NB4 (cell line): ENCODE measurements at regions not wholly inside any gene's neighbourhood (a gene's known extent, or its start where the extent isn't known, plus 50 kb on each side); places are given as distances from the start of the nearest gene placed in this dataset.

Experiments used
- DNase-seq: peaks from one replicate; pipeline ENCODE4 v3.0.0; 2010; ENCODE audit warnings: low read depth
- H3K4me3 ChIP-seq: one replicate; pipeline ENCODE4 v1.5.1; 2011; ENCODE audit warnings: mild to moderate bottlenecking, low read depth, low read length, moderate library complexity
- MYC ChIP-seq: IDR thresholded peaks from 2 replicates; pipeline ENCODE4 v1.6.1; 2011; ENCODE audit warnings: low read depth, low read length
- POLR2A ChIP-seq: IDR thresholded peaks from 2 replicates; pipeline ENCODE4 v1.6.1; 2011; ENCODE audit warnings: mild to moderate bottlenecking; ENCODE audit not compliant: insufficient read length; ENCODE audit errors: extremely low read depth
- TF ChIP-seq, protein P1 (sequence below): IDR thresholded peaks from 2 replicates; pipeline ENCODE4 v1.6.1; 2011; ENCODE audit warnings: low read depth, low read length
- TF ChIP-seq, protein P2 (sequence below): IDR thresholded peaks from one replicate; pipeline ENCODE4 v1.5.1; 2012; ENCODE audit warnings: low read depth, low read length

DNA sequence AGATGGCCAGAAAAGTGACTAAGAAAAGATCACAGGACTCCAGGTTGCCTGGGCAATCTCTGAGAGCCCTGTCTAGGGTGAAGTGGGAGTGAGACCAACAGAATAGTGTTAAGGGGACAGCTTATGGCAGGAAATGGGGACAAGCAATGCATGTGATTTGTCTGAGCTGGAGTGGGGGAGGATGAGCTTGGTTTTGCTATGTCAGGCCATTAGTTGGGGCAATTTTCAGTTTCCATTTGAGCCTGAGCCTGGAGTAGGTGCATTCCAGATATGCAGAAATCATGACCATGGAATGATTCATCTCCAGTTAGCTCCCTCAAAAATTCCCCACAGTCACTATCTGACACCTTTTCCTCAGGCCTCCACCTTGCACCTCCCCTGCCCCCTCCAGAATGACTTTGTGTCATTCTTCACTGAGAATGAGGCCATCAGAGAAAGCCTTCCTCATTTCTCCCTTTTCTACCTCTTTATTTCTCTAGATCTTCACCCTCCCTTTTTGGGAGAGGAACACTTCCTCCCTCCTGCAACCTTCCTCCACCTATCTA lies 150.9 kb upstream of the PLEKHG7 start:
- H3K4me3 ChIP-seq: no peak overlapping the region

DNA sequence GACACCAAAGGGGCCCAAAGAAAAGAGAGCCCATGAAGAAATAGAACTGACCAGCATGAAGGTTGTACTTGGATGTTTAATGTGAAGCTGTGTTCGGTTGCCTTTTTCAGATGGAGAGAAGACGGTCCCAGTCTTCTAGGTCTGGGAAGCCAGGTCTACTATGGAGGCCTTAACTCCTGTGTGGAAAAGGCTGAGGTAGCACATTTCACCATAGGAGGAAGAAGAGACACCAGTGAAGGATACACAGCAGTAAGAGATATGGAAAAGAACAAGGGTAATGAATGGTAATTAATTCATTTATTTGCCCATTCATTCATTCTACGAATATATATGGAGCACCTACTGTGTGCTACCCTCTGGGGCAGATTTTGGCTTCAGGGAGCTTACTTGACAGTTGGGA lies 151.6 kb upstream of the PLEKHG7 start:
- TF ChIP-seq, protein P1, sequence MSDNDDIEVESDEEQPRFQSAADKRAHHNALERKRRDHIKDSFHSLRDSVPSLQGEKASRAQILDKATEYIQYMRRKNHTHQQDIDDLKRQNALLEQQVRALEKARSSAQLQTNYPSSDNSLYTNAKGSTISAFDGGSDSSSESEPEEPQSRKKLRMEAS: no peak
- TF ChIP-seq, protein P2, sequence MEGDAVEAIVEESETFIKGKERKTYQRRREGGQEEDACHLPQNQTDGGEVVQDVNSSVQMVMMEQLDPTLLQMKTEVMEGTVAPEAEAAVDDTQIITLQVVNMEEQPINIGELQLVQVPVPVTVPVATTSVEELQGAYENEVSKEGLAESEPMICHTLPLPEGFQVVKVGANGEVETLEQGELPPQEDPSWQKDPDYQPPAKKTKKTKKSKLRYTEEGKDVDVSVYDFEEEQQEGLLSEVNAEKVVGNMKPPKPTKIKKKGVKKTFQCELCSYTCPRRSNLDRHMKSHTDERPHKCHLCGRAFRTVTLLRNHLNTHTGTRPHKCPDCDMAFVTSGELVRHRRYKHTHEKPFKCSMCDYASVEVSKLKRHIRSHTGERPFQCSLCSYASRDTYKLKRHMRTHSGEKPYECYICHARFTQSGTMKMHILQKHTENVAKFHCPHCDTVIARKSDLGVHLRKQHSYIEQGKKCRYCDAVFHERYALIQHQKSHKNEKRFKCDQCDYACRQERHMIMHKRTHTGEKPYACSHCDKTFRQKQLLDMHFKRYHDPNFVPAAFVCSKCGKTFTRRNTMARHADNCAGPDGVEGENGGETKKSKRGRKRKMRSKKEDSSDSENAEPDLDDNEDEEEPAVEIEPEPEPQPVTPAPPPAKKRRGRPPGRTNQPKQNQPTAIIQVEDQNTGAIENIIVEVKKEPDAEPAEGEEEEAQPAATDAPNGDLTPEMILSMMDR: no peak
- TF ChIP-seq POLR2A (no peak), MYC (no peak)
- no peak for DNase-seq
- H3K4me3 ChIP-seq: no peak overlapping the region

More for the DNA sequence above, 150.9 kb upstream of the PLEKHG7 start:
- peak; percentile 46 for DNase-seq
- TF ChIP-seq POLR2A (no peak), MYC (no peak)
- TF ChIP-seq, protein P2: no peak
- TF ChIP-seq, protein P1: no peak

DNA sequence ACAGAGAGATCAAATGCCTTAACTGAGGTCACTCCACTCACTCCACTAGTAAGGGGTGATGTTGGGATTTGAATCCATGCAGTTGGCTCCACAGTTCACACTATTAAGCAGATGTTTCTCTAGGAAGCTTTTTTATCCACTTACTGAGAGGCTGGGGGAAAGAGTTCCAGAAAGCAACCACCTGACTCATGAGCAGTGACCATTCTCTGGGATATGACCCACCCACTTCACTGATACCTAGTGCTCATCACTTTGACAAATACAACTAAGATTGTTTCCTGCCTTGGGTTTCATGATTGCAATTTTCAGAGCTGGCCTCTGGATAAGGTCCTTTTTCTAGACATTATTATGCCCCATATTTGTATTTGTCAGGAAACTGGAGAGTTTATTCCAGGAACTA lies 152.1 kb upstream of the PLEKHG7 start:
- no peak for DNase-seq
- H3K4me3 ChIP-seq: no peak overlapping the region
- no peak for TF ChIP-seq POLR2A
- TF ChIP-seq, protein P2: no peak
- TF ChIP-seq MYC: no peak
- TF ChIP-seq, protein P1: no peak

DNA sequence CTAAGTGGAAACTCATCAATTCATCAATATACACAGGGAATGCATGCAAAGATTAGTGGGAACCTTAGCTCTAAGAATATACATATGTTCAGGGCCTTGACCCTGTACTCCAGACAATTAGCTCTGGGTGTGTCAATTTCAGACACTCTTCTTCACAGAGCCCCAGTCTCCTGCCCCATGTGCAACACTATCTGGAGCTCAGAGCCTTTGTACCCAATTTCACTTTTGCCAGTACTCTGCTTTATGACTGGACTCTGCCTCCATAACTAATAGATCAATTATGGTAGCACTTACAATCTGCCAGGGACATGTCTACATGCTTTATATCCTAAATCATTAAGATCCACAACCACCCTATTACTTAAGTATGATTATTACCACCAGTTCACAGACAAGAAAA lies 152.5 kb upstream of the PLEKHG7 start:
- TF ChIP-seq, protein P1: no peak
- TF ChIP-seq POLR2A: no peak
- TF ChIP-seq, protein P2: no peak
- no peak for TF ChIP-seq MYC
- H3K4me3 ChIP-seq: no peak overlapping the region
- DNase-seq: no peak

DNA sequence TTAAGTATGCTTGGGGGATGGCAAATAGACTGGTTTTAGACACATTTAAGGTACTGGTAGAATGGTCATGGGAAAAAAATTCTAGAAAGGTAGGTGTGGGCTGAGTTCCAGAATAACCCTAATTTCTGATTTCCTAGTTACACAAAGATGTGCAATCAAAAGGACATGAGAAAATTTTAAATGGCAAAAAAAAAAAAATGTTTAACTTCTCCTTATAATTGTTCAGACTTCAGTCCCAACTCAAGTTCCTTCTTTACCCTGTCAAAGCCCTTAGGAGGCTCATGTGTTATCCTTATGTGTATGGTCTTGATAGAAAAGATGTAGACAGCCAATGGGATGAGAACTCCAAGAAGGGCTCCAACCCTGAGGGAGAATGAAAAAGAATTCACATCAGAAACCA lies 153.3 kb upstream of the PLEKHG7 start:
- DNase-seq: no peak
- H3K4me3 ChIP-seq: no peak overlapping the region
- no peak for TF ChIP-seq POLR2A

DNA sequence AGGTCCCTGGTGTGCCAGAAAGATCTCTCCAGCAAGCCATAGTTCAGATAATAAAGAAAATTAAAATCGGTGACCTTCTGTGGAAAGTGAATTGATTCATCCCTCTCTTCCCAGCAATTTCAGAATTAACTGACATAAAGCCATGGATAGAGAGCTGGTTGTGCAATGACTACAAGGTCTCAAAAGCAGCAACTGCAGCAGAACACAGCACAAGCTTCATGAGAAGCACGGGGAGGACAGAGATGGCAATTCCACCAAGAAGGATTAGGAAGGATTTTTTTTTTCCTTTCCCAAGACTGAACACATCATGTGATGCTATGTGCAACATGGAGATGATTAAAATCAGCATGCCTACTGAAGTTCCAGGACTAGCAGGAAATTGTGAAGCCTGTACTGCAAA lies 154.9 kb upstream of the PLEKHG7 start:
- TF ChIP-seq, protein P1: no peak
- TF ChIP-seq POLR2A (no peak), MYC (no peak)
- TF ChIP-seq, protein P2: no peak
- DNase-seq: no peak
- no peak overlapping the region for H3K4me3 ChIP-seq
